ENCODE measurements at regions not wholly inside any gene's neighbourhood (a gene's known extent, or its start where the extent isn't known, plus 50 kb on each side); places are given as distances from the start of the nearest gene placed in this dataset.

GRCh38 chr9:14025741-14026140, 288.2 kb downstream of the NFIB start:
- H3K27ac Mint-ChIP-seq: no peak overlapping the region
- H3K27me3 Mint-ChIP-seq (ENCODE audit: low read depth): no peaks in the 10 kb centered on the region; the same call in 1 of the 2 replicates
- Histone ChIP-seq H2BK120ac (ENCODE audit: low read depth, low read length, poor library complexity, severe bottlenecking) (no peak overlapping the region), H3K23ac (ENCODE audit: insufficient read length, low read depth, low read length) (no peak overlapping the region), H3K23me2 (ENCODE audit: insufficient read length, low read depth, low read length, poor library complexity, severe bottlenecking) (no peaks in the 10 kb centered on the region), H3K56ac (ENCODE audit: insufficient read length, low read depth, low read length) (no peak overlapping the region), H3T11ph (ENCODE audit: low read length) (no peak overlapping the region), H3K4ac (ENCODE audit: low read depth, low read length) (no peak overlapping the region), H4K91ac (ENCODE audit: insufficient read length, low read depth, low read length) (no peak overlapping the region), H3K18ac (ENCODE audit: insufficient read length, low read depth, low read length) (no peak overlapping the region), H3K27ac (ENCODE audit: insufficient read length, low read depth, low read length) (no peak overlapping the region), H3K79me1 (ENCODE audit: insufficient read depth, low read depth, low read length, poor library complexity, severe bottlenecking) (no peaks in the 10 kb centered on the region), H3K79me2 (ENCODE audit: insufficient read depth, low read length) (no peaks in the 10 kb centered on the region), H2BK12ac (ENCODE audit: insufficient read length, low read depth, low read length) (no peak overlapping the region), H4K20me1 (ENCODE audit: control insufficient read depth, insufficient read depth, insufficient read length) (no peaks in the 10 kb centered on the region), H2AFZ (ENCODE audit: low read length) (no peak overlapping the region), H2AK5ac (ENCODE audit: insufficient read length, low read length) (no peak overlapping the region), H3K27me3 (ENCODE audit: insufficient read depth, low read length) (no peaks in the 10 kb centered on the region), H3K4me1 (ENCODE audit: insufficient read depth, low read length) (peaks cover 3% of the 10 kb centered on the region; the same call in 1 of the 2 replicates), H3K9me3 (ENCODE audit: control insufficient read depth, low read depth, low read length) (no peaks in the 10 kb centered on the region), H4K5ac (ENCODE audit: insufficient read length, low read depth, low read length) (no peak overlapping the region), H2BK20ac (ENCODE audit: low read depth, low read length, poor library complexity, severe bottlenecking) (no peak overlapping the region), H3K9ac (ENCODE audit: extremely low read depth, insufficient read length, low read length) (no peak overlapping the region), H2BK15ac (ENCODE audit: low read depth, low read length) (no peak overlapping the region), H2BK5ac (ENCODE audit: insufficient read length, low read length) (no peak overlapping the region), H4K8ac (replicated peaks; ENCODE audit: insufficient read length, low read depth, low read length) (no peak overlapping the region), H3K4me2 (ENCODE audit: insufficient read depth, insufficient read length, low read length) (no peak overlapping the region), H3K14ac (ENCODE audit: insufficient read depth, low read length) (no peak overlapping the region)
- no CpG with 5 or more reads among the region's 2 CpGs for WGBS (ENCODE audit: extremely low coverage, insufficient read length, low lambda C conversion rate)
- H3K4me1 Mint-ChIP-seq: peaks cover 7 to 8% of the 10 kb centered on the region in 2 experiments
- DNase-seq: no peak
- H3K4me3 Mint-ChIP-seq: no peak overlapping the region
- H3K36me3 Mint-ChIP-seq (ENCODE audit: insufficient read depth in 1 of 3, low read depth in 3 of 3): no peaks in the 10 kb centered on the region; a peak in 1 of 7 replicates
- TF ChIP-seq CTCF (conservative IDR thresholded peaks at IDR 0.05): no peak
- no peaks in the 10 kb centered on the region for H3K9me3 Mint-ChIP-seq
